HG03432 (cell line): ENCODE measurements at regions not wholly inside any gene's neighbourhood (a gene's known extent, or its start where the extent isn't known, plus 50 kb on each side); places are given as distances from the start of the nearest gene placed in this dataset.

Source experiments
- ATAC-seq: cut with Tn5 transposase; IDR thresholded peaks from one replicate; pipeline ENCODE4 v1.9.1; 2021; ENCODE audit warnings: mild to moderate bottlenecking, moderate library complexity; ENCODE audit not compliant: unreplicated experiment

- ATAC-seq = no peak
Measured at GRCh38 chr7:155178096-155178495, 108.0 kb downstream of the HTR5A start.

GRCh38 chr7:155181768-155182167 is 111.6 kb downstream of the HTR5A start:
- ATAC-seq = no peak

GRCh38 chr7:155182406-155182970 is 112.4 kb downstream of the HTR5A start:
- no peak for ATAC-seq

- no peak for ATAC-seq
Measured at GRCh38 chr7:155183655-155184054, 113.5 kb downstream of the HTR5A start.

- ATAC-seq = no peak
Measured at GRCh38 chr7:155184923-155185322, 112.8 kb upstream of the INSIG1 start.

- no peak for ATAC-seq
Measured at GRCh38 chr7:155187061-155187785, 110.5 kb upstream of the INSIG1 start.

GRCh38 chr7:155188357-155188756 is 109.3 kb upstream of the INSIG1 start:
- ATAC-seq = peak; percentile 38

- ATAC-seq = no peak
Measured at GRCh38 chr7:155188821-155189581, 108.7 kb upstream of the INSIG1 start.

- ATAC-seq = no peak
Measured at GRCh38 chr7:155189590-155189989, 108.1 kb upstream of the INSIG1 start.

GRCh38 chr7:155190688-155191087 is 107.0 kb upstream of the INSIG1 start:
- ATAC-seq = peak; percentile 68

- ATAC-seq = no peak
Measured at GRCh38 chr7:155191137-155191536, 106.5 kb upstream of the INSIG1 start.

- peak; percentile 66 for ATAC-seq
Measured at GRCh38 chr7:155191901-155192478, 105.7 kb upstream of the INSIG1 start.

GRCh38 chr7:155192961-155193640 is 104.6 kb upstream of the INSIG1 start:
- no peak for ATAC-seq

GRCh38 chr7:155193716-155194115 is 104.0 kb upstream of the INSIG1 start:
- ATAC-seq = no peak

GRCh38 chr7:155194382-155195140 is 103.1 kb upstream of the INSIG1 start:
- ATAC-seq = no peak

- ATAC-seq = no peak
Measured at GRCh38 chr7:155195939-155196523, 101.6 kb upstream of the INSIG1 start.

- ATAC-seq = no peak
Measured at GRCh38 chr7:155198196-155198892, 99.3 kb upstream of the INSIG1 start.

- ATAC-seq = peak; percentile 80
Measured at GRCh38 chr7:155198901-155199845, 98.5 kb upstream of the INSIG1 start.
